Endothelial cell of umbilical vein (primary cell): ENCODE measurements at regions not wholly inside any gene's neighbourhood (a gene's known extent, or its start where the extent isn't known, plus 50 kb on each side); places are given as distances from the start of the nearest gene placed in this dataset.

Experiments used
- BruUV-seq: library from RNA; stranded (reverse); fragments of 400-500 nt; replicated peaks from 2 replicates; lab custom pipeline; 2021; lab: Mats Ljungman, UMichigan
- CTCF ChIA-PET: fragments of 300-600, 350-600 bp; sonication (Branson Sonifier 250); formaldehyde crosslinking; loops from one replicate; lab custom pipeline; 2021; ENCODE audit warnings: antibody characterized with exemption, inconsistent platforms; lab: Charles Lee
- POLR2A ChIA-PET: fragments of 300-600, 350-600 bp; sonication (Branson Sonifier 250); formaldehyde crosslinking; loops from one replicate; lab custom pipeline; 2021; ENCODE audit warnings: antibody characterized with exemption, inconsistent platforms; lab: Charles Lee
- DNase-seq: peaks from one replicate; pipeline ENCODE4 v3.0.0-alpha.2; 2011; ENCODE audit warnings: low read depth, low spot score
- FAIRE-seq: peaks from 2 replicates; lab custom pipeline; 2011; peaks lifted over from hg19 to GRCh38; lab: Jason Lieb, UNC
- H2AFZ ChIP-seq: 2 replicates; pipeline ENCODE4 v1.6.0; 2012; ENCODE audit warnings: low read depth, low read length, control low read depth, inconsistent platforms
- H3K27ac ChIP-seq: 2 replicates; pipeline ENCODE4 v1.5.1; 2011; ENCODE audit warnings: low read depth, mild to moderate bottlenecking, control low read depth, low read length, moderate library complexity; ENCODE audit not compliant: insufficient read depth
- H3K27me3 ChIP-seq, 2 experiments: 2 replicates each; pipeline versions ENCODE4 v1.6.0 to v1.6.1; 2011; ENCODE audit warnings: low read length in 2 of 2, mixed read lengths in 1 of 2; ENCODE audit not compliant: control insufficient read depth in 2 of 2, insufficient read depth in 2 of 2
- H3K36me3 ChIP-seq, 2 experiments: 2 replicates in 1 of 2; 3 replicates in 1 of 2; pipeline ENCODE4 v1.5.1; 2011; ENCODE audit warnings: low read length in 2 of 2, mild to moderate bottlenecking in 1 of 2, moderate library complexity in 1 of 2; ENCODE audit not compliant: control insufficient read depth in 2 of 2, insufficient read depth in 2 of 2; ENCODE audit errors: extremely low read depth in 1 of 2
- H3K4me1 ChIP-seq: 3 replicates; pipeline ENCODE4 v1.5.1; 2011; ENCODE audit warnings: mild to moderate bottlenecking, low read length; ENCODE audit not compliant: control insufficient read depth, insufficient read depth; ENCODE audit errors: extremely low read depth
- H3K4me2 ChIP-seq: 2 replicates; pipeline ENCODE4 v1.6.1; 2011; ENCODE audit warnings: low read length, control low read depth, mixed read lengths; ENCODE audit not compliant: insufficient read depth
- H3K4me3 ChIP-seq, 3 experiments: fragments of 200-600 bp in 1 of 3; sonication (generic), shearing (Covaris generic) in 1 of 3; replicated peaks in 1 of 3; 2 replicates each; pipeline ENCODE4 v1.5.1; 2011 to 2016; ENCODE audit warnings: control low read depth in 3 of 3, low read length in 3 of 3, mild to moderate bottlenecking in 2 of 3, inconsistent platforms in 1 of 3, low read depth in 1 of 3, moderate library complexity in 1 of 3; ENCODE audit not compliant: insufficient read depth in 1 of 3
- H3K79me2 ChIP-seq: 2 replicates; pipeline ENCODE4 v1.6.0; 2012; ENCODE audit warnings: low read length, inconsistent platforms; ENCODE audit not compliant: control insufficient read depth, insufficient read depth
- H3K9ac ChIP-seq: replicated peaks from 2 replicates; pipeline ENCODE3; 2011; ENCODE audit warnings: low read length, control low read depth; ENCODE audit not compliant: insufficient read depth; ENCODE audit errors: extremely low read depth
- H3K9me1 ChIP-seq: replicated peaks from 3 replicates; pipeline ENCODE4 v1.6.0; 2011; ENCODE audit warnings: mild to moderate bottlenecking, low read length; ENCODE audit not compliant: control insufficient read depth, insufficient read depth; ENCODE audit errors: extremely low read depth
- H3K9me3 ChIP-seq: replicated peaks from 2 replicates; pipeline ENCODE4 v1.5.1; 2012; ENCODE audit warnings: low read length, inconsistent platforms; ENCODE audit not compliant: control insufficient read depth, insufficient read depth
- H4K20me1 ChIP-seq: replicated peaks from 2 replicates; pipeline ENCODE3; 2011; ENCODE audit warnings: mild to moderate bottlenecking, low read length; ENCODE audit not compliant: control insufficient read depth, insufficient read depth; ENCODE audit errors: extremely low read depth
- EZH2 ChIP-seq: IDR thresholded peaks from 2 replicates; pipeline ENCODE4 v1.6.1; 2012; ENCODE audit warnings: borderline replicate concordance, low read depth, mild to moderate bottlenecking, moderate library complexity, low read length, inconsistent platforms; ENCODE audit not compliant: severe bottlenecking
- FOS ChIP-seq: IDR thresholded peaks from 2 replicates; pipeline ENCODE4 v1.6.1; 2011; ENCODE audit warnings: mild to moderate bottlenecking, low read length, moderate library complexity, borderline replicate concordance; ENCODE audit not compliant: insufficient read depth
- GATA2 ChIP-seq: IDR thresholded peaks from 2 replicates; pipeline ENCODE4 v1.7.0; 2011; ENCODE audit warnings: low read depth, mild to moderate bottlenecking, moderate library complexity, mixed read lengths, low read length; ENCODE audit not compliant: insufficient read length, insufficient read depth
- JUN ChIP-seq: IDR thresholded peaks from 2 replicates; pipeline ENCODE4 v1.6.1; 2011; ENCODE audit warnings: borderline replicate concordance, low read depth; ENCODE audit not compliant: insufficient read length, insufficient read depth
- MYC ChIP-seq: IDR thresholded peaks from one replicate; pipeline ENCODE4 v1.6.1; 2011; ENCODE audit warnings: mild to moderate bottlenecking, low read depth, low read length
- POLR2A ChIP-seq: IDR thresholded peaks from 2 replicates; pipeline ENCODE4 v1.6.1; 2012; ENCODE audit warnings: low read depth, mild to moderate bottlenecking, control low read depth, low read length
- POLR2AphosphoS5 ChIP-seq: IDR thresholded peaks from 2 replicates; pipeline ENCODE4 v1.6.1; 2012; ENCODE audit warnings: low read depth, mild to moderate bottlenecking, control low read depth, low read length, moderate library complexity; ENCODE audit not compliant: insufficient read depth
- dilution Hi-C: fragments of 300-500 bp; cut with MboI; formaldehyde crosslinking; loops from one replicate; pipeline ENCODE4 v1.15.0; 2019; ENCODE audit warnings: low sequenced_read_pairs; ENCODE audit not compliant: extremely low pct_ligation_motif_present
- intact Hi-C: fragments of 100-400 bp; cut with micrococcal nuclease; formaldehyde crosslinking; loops from one replicate; pipeline ENCODE4 v1.10.0; 2022
- TF ChIP-seq, protein P1 (sequence below): IDR thresholded peaks from 2 replicates; pipeline ENCODE4 v1.6.1; 2011; ENCODE audit not compliant: insufficient read depth, insufficient read length
- TF ChIP-seq, protein P2 (sequence below), 2 donors: IDR thresholded peaks; 1 replicate in 1 of 2; 2 replicates in 1 of 2; pipeline ENCODE4 v1.5.1; 2011; ENCODE audit warnings: low read length in 2 of 2, mild to moderate bottlenecking in 2 of 2, moderate library complexity in 2 of 2, control low read depth in 1 of 2, inconsistent platforms in 1 of 2, low read depth in 1 of 2; ENCODE audit not compliant: insufficient read depth in 1 of 2; ENCODE audit errors: extremely low read depth in 1 of 2

DNA sequence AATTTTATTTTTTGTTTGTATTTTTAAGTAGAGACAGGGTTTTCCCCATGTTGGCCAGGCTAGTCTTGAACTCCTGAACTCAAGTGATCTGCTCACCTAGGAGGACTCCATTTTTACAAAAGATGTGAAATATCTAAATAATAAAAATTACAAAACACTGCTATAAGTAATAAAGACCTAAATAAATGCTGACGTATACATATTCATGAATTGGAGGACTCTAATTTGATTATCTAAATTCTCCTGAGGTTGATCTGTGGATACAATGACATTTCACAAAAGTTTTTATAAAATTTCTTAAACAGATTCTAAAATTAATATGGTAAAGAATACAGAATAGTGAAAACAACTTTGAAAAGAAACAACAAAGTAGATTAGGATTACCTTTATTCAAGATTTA is 1224.0 kb downstream of the SLC16A7 start:
- Histone ChIP-seq H2AFZ (no peak overlapping the region), H3K4me2 (no peak overlapping the region), H3K36me3 (no peaks in the 10 kb centered on the region), H3K9me1 (no peaks in the 10 kb centered on the region), H3K27me3 (no peaks in the 10 kb centered on the region), H3K27ac (no peak overlapping the region), H3K4me3 (no peak overlapping the region), H3K9ac (no peak overlapping the region), H3K9me3 (no peaks in the 10 kb centered on the region), H3K4me1 (no peaks in the 10 kb centered on the region), H4K20me1 (no peaks in the 10 kb centered on the region), H3K79me2 (no peaks in the 10 kb centered on the region)
- FAIRE-seq = no peak
- intact Hi-C loops (no loop called here), dilution Hi-C loops (no loop called here)
- POLR2A ChIA-PET = no interaction called here
- BruUV-seq = no TSS peak
- TF ChIP-seq MYC (no peak), POLR2A (no peak), POLR2AphosphoS5 (no peak), JUN (no peak), FOS (no peak)
- DNase-seq = no peak
- CTCF ChIA-PET = no interaction called here

DNA sequence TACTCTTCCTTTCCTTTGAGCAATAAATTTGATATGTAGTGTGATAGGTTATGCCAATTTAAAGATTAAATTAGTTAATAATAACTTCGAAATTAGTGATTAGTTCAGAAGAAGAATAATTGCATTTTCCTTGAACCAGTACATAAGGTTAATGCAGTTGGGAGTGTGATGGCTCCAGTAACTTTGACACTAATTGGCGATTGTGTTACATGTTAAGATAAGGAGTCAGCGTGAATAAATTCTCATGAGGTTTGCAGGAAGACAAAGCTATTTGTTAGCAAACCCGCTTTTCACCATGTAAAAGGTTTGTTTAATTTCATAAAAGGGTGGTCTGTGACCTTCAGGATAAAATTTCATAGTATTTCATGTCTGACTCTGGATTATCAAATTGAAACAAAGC is 1226.8 kb downstream of the SLC16A7 start:
- TF ChIP-seq POLR2AphosphoS5 = no peak
- no peak for TF ChIP-seq MYC
- no peak for TF ChIP-seq POLR2A
- no peak for TF ChIP-seq EZH2
- TF ChIP-seq, protein P1, sequence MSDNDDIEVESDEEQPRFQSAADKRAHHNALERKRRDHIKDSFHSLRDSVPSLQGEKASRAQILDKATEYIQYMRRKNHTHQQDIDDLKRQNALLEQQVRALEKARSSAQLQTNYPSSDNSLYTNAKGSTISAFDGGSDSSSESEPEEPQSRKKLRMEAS = no peak
- no peak for TF ChIP-seq FOS
- no peak for TF ChIP-seq GATA2
- no peak for TF ChIP-seq JUN
- TF ChIP-seq, protein P2, sequence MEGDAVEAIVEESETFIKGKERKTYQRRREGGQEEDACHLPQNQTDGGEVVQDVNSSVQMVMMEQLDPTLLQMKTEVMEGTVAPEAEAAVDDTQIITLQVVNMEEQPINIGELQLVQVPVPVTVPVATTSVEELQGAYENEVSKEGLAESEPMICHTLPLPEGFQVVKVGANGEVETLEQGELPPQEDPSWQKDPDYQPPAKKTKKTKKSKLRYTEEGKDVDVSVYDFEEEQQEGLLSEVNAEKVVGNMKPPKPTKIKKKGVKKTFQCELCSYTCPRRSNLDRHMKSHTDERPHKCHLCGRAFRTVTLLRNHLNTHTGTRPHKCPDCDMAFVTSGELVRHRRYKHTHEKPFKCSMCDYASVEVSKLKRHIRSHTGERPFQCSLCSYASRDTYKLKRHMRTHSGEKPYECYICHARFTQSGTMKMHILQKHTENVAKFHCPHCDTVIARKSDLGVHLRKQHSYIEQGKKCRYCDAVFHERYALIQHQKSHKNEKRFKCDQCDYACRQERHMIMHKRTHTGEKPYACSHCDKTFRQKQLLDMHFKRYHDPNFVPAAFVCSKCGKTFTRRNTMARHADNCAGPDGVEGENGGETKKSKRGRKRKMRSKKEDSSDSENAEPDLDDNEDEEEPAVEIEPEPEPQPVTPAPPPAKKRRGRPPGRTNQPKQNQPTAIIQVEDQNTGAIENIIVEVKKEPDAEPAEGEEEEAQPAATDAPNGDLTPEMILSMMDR (IDR thresholded peaks at IDR 0.05; ENCODE audit: extremely low read depth in 1 of 2, insufficient read depth in 1 of 2, low read depth in 1 of 2, low read length in 2 of 2) = no peak
- FAIRE-seq = no peak
- H3K27ac ChIP-seq = no peak overlapping the region
- DNase-seq = no peak
- no peak overlapping the region for H2AFZ ChIP-seq
- no TSS peak for BruUV-seq
- H3K9me3 ChIP-seq = no peaks in the 10 kb centered on the region
- H3K4me2 ChIP-seq = no peak overlapping the region
- no peaks in the 10 kb centered on the region for H3K9me1 ChIP-seq
- dilution Hi-C loops = no loop called here
- ChIA-PET CTCF (no interaction called here), POLR2A (no interaction called here)
- no peak overlapping the region for H3K9ac ChIP-seq
- no peaks in the 10 kb centered on the region for H3K27me3 ChIP-seq
- H3K79me2 ChIP-seq = no peaks in the 10 kb centered on the region
- no peak overlapping the region for H3K4me3 ChIP-seq
- H4K20me1 ChIP-seq = no peaks in the 10 kb centered on the region
- no peaks in the 10 kb centered on the region for H3K36me3 ChIP-seq
- intact Hi-C loops = no loop called here
- H3K4me1 ChIP-seq = no peaks in the 10 kb centered on the region
